ENCODE measurements at regions not wholly inside any gene's neighbourhood (a gene's known extent, or its start where the extent isn't known, plus 50 kb on each side); places are given as distances from the start of the nearest gene placed in this dataset.

DNA sequence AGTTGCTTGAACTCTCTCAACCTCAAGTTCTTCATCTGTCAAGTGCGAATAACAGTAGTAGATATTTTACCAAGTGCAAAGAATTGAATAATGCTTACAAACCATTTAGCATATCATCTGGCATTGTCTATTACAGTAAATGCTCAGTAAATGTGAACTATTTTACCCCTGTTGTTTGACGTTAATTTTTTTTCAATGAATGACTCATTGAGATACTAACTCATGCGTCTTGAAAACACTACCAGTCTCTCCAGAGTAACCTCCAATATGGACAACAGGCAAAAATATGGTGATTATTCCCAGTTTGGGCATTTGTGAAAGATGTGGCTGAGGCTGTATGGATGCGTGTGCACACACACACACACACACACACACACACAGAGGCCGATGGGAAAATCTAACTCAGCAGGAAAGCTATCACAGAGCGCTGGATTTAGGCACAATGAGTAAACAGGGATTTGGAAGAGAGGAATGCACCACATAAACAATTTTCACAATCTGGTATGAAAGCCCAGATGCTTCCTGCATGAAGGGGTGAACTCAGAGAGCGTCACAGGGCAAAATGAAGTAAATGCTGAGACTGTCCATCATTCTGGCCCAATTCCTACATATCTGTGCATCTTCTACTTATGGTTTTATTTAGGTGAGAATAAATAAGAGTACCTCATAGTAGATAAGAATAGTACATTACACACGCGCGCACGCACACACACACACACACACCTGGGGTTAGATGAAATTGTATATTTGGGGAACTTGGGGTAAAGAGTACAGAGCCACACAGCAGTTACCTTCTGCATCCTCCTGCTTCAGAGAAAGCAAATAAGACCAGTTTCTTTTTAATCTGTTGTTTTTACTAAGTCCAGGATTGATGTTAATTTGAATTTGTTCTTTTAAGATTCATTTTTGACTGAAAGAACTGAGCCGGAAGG, 128.7 kb downstream of the PALM2AKAP2 start:
- peak; percentile 47 for DNase-seq (ENCODE audit: low read depth)
- TF ChIP-seq, protein P1, sequence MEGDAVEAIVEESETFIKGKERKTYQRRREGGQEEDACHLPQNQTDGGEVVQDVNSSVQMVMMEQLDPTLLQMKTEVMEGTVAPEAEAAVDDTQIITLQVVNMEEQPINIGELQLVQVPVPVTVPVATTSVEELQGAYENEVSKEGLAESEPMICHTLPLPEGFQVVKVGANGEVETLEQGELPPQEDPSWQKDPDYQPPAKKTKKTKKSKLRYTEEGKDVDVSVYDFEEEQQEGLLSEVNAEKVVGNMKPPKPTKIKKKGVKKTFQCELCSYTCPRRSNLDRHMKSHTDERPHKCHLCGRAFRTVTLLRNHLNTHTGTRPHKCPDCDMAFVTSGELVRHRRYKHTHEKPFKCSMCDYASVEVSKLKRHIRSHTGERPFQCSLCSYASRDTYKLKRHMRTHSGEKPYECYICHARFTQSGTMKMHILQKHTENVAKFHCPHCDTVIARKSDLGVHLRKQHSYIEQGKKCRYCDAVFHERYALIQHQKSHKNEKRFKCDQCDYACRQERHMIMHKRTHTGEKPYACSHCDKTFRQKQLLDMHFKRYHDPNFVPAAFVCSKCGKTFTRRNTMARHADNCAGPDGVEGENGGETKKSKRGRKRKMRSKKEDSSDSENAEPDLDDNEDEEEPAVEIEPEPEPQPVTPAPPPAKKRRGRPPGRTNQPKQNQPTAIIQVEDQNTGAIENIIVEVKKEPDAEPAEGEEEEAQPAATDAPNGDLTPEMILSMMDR (conservative IDR thresholded peaks at IDR 0.05; ENCODE audit: control insufficient read depth, insufficient read depth, low read depth, low read length), result no peak
- no peak overlapping the region for H3K4me3 ChIP-seq (ENCODE audit: control insufficient read depth, low read depth, low read length)

DNA sequence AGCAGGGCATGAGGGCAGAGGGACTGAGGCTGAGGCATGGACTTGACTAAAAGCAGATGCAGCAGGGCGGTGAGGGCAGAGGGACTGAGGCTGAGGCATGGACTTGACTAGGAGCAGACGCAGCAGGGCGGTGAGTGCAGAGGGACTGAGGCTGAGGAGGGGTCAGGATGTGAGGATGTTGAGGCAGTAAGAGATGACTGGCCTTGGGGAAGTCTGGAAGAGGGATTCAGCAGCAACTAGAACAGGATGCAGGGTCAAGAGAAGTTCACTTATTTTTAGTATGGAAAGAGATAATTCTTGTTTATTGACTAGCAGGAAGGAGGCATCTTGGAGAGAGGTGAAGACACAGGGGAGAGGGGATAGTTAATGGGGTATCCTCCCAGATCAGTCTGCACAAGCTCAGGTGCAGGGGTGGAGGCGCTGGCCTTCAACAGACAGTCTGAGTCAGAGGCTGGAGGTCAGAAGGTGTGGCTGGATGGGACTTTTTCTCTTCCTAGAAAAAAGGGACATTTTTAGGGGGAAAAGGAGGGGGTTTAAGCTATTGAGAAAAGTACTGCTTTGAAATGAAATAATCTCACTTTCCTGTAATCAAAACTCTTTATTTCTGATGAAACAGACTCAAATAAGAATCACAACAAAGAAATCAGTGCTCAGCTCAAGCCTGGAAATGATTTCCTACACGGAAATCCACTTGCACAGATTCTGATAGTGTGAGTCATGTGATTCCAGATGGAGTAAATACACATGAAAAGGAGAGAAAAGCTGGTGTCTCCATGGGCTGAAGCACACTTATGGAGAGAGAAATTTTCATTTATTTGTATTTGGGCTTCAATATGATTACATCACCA, 130.9 kb downstream of the PALM2AKAP2 start:
- no peak overlapping the region for H3K4me3 ChIP-seq (ENCODE audit: control insufficient read depth, low read depth, low read length)
- DNase-seq (ENCODE audit: low read depth), result peak; percentile 80
- TF ChIP-seq, protein P1 (conservative IDR thresholded peaks at IDR 0.05; ENCODE audit: control insufficient read depth, insufficient read depth, low read depth, low read length), result no peak

DNA sequence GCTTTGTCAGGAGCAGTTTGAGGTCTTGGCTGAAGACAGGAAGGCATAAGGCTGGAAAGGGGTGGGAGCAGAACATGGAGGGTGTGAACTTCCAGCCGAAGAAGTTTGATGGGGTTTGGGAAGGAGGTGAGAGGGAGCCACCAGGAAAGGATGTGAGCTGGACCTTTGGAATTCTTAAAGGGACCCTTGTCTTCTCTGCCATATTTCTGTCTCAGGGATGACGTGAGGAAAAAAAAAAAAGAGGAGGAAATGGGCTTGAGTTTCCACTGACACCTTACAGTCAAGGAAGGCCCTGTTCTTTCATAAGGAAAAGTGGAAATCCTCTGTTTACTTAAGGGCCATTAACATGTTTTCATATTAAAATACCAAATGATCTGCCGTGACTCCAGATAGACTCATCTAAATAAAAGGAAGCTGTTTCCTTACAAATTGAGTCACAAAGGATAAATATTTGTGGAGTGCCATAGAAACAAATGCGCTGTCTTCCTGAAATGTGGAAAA, 132.1 kb downstream of the PALM2AKAP2 start:
- TF ChIP-seq, protein P1 (conservative IDR thresholded peaks at IDR 0.05; ENCODE audit: control insufficient read depth, insufficient read depth, low read depth, low read length), result no peak
- no peak overlapping the region for H3K4me3 ChIP-seq (ENCODE audit: control insufficient read depth, low read depth, low read length)
- peak; percentile 86 for DNase-seq (ENCODE audit: low read depth)

DNA sequence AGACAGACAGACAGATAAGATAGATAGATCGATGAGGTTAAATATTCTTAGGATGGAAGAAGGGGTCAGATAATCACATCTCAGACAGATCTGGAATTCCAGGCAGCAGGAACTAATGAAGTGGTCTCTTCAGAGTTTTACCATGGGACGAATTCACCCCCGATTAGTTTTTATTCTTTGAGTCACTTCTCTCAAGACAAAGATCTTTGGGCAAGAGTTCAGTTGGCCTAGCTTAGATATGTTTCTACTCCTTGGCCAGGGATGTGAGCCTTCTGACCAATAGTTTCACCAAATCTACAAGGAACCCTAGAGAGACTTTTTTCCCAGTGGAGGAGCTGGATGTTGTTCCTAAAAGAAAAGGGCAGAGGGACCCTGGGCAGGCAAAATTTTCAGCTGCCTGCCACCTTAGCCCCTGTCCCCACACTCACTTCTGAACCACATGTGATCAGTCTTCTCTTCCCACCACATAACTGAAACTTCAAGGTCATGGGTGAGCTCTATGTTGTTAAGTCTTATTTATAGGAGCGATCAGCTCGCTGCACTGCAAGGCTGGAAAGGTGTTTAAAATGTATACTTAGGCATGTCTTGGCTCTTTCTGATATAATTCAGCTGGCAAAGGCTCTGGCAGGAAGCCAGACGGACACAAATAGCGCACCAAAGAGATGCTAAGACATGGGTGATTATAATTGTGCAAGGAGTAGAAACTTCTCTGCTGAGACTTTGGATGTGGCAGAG, 132.9 kb downstream of the PALM2AKAP2 start:
- peak; percentile 39 for DNase-seq (ENCODE audit: low read depth)
- H3K4me3 ChIP-seq (ENCODE audit: control insufficient read depth, low read depth, low read length), result no peak overlapping the region
- TF ChIP-seq, protein P1 (conservative IDR thresholded peaks at IDR 0.05; ENCODE audit: control insufficient read depth, insufficient read depth, low read depth, low read length), result no peak

DNA sequence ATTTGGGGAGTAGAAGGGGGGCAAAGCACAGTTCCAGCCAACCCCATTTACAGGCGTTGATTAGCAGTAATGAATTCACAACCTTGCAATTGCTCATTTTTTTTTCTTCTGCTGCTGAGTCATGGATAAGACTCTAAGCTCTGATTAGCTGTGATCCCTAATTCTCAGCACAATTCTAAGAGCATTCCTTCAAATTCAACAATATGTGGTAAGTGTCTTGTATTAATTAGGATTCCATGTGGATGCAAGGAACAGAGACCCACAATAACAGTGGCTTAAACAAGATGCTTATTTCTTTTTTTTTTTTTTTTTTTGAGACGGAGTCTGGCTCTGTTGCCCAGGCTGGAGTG, 133.4 kb downstream of the PALM2AKAP2 start:
- TF ChIP-seq, protein P1 (conservative IDR thresholded peaks at IDR 0.05; ENCODE audit: control insufficient read depth, insufficient read depth, low read depth, low read length), result no peak
- H3K4me3 ChIP-seq (ENCODE audit: control insufficient read depth, low read depth, low read length), result no peak overlapping the region
- no peak for DNase-seq (ENCODE audit: low read depth)
